Osteoblast (primary cell): ENCODE measurements at regions not wholly inside any gene's neighbourhood (a gene's known extent, or its start where the extent isn't known, plus 50 kb on each side); places are given as distances from the start of the nearest gene placed in this dataset.
"Not testable (repeated sequence)": the region's sequence is repeated elsewhere in the genome, so short reads cannot be mapped to it uniquely, and the experiment has no call there.

Experiments
- DNase-seq: peaks from one replicate; pipeline ENCODE4 v3.0.0; 2011; ENCODE audit warnings: low spot score, mixed read lengths; ENCODE audit not compliant: insufficient read length; ENCODE audit errors: missing footprints
- H2AFZ ChIP-seq: 2 replicates; pipeline ENCODE4 v1.6.0; 2011; ENCODE audit warnings: mild to moderate bottlenecking, low read length
- H3K27ac ChIP-seq: 2 replicates; pipeline ENCODE4 v1.5.1; 2011; ENCODE audit warnings: mild to moderate bottlenecking, low read depth, low read length, moderate library complexity
- H3K27me3 ChIP-seq: 2 replicates; pipeline ENCODE4 v1.6.0; 2012; ENCODE audit warnings: mild to moderate bottlenecking, control low read depth, inconsistent platforms, low read length, moderate library complexity; ENCODE audit not compliant: insufficient read depth
- H3K36me3 ChIP-seq: 2 replicates; pipeline ENCODE4 v1.5.1; 2011; ENCODE audit warnings: mild to moderate bottlenecking, low read length, control low read depth, moderate library complexity; ENCODE audit not compliant: insufficient read depth
- H3K4me1 ChIP-seq: 2 replicates; pipeline ENCODE4 v1.5.1; 2011; ENCODE audit warnings: mild to moderate bottlenecking, low read length, control low read depth, moderate library complexity; ENCODE audit not compliant: insufficient read depth
- H3K4me2 ChIP-seq: 2 replicates; pipeline ENCODE4 v1.6.0; 2011; ENCODE audit warnings: mild to moderate bottlenecking, low read length; ENCODE audit not compliant: insufficient read depth
- H3K4me3 ChIP-seq: fragments of 200-600 bp; sonication (generic); 3 replicates; pipeline ENCODE4 v1.5.1; 2012; ENCODE audit warnings: mild to moderate bottlenecking, low read length, inconsistent platforms; ENCODE audit not compliant: insufficient read depth
- H3K79me2 ChIP-seq: 2 replicates; pipeline ENCODE4 v1.6.0; 2012; ENCODE audit warnings: mild to moderate bottlenecking, low read length, control low read depth, inconsistent platforms; ENCODE audit not compliant: insufficient read depth
- H3K9me3 ChIP-seq: 2 replicates; pipeline ENCODE4 v1.5.1; 2011; ENCODE audit warnings: low read depth, low read length, control low read depth
- H4K20me1 ChIP-seq: 2 replicates; pipeline ENCODE4 v1.6.0; 2012; ENCODE audit warnings: mild to moderate bottlenecking, low read length, control low read depth; ENCODE audit not compliant: insufficient read depth
- TF ChIP-seq, protein P1 (sequence below): IDR thresholded peaks from 2 replicates; pipeline ENCODE4 v1.5.1; 2011; ENCODE audit warnings: mild to moderate bottlenecking, low read depth, low read length, moderate library complexity; ENCODE audit errors: extremely low read depth

DNA sequence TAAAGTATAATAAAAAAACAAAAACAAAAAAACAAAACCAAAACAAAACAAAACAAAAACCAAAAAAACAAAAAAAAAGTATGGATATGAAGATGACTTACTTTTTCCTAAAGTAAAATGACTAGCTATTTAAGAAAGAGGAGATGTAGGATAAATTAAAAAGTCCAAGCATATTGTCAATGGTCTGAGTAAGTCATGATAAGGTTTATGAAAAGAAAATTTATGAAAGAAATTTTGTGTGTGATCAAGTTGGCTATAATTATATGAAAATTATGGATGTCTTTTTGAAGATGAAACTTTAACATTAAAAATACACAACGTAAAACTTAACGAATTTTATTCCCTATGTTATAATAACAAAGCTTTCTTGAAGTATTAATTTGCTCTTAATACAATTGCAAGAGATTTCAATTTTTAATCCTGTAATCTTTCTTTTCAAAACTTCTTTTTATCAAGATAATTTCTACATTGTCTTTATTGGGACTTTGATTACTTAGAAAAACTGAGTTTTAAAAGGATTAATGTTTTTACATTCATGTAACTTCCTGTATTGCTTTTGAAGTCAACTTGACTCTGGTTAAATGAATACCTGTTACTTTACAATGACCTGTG is 200.9 kb upstream of the IVNS1ABP start:
- no peaks in the 10 kb centered on the region for H3K9me3 ChIP-seq
- H4K20me1 ChIP-seq, result no peaks in the 10 kb centered on the region
- no peak overlapping the region for H2AFZ ChIP-seq
- TF ChIP-seq, protein P1, sequence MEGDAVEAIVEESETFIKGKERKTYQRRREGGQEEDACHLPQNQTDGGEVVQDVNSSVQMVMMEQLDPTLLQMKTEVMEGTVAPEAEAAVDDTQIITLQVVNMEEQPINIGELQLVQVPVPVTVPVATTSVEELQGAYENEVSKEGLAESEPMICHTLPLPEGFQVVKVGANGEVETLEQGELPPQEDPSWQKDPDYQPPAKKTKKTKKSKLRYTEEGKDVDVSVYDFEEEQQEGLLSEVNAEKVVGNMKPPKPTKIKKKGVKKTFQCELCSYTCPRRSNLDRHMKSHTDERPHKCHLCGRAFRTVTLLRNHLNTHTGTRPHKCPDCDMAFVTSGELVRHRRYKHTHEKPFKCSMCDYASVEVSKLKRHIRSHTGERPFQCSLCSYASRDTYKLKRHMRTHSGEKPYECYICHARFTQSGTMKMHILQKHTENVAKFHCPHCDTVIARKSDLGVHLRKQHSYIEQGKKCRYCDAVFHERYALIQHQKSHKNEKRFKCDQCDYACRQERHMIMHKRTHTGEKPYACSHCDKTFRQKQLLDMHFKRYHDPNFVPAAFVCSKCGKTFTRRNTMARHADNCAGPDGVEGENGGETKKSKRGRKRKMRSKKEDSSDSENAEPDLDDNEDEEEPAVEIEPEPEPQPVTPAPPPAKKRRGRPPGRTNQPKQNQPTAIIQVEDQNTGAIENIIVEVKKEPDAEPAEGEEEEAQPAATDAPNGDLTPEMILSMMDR, result no peak
- H3K4me2 ChIP-seq, result no peak overlapping the region
- H3K27ac ChIP-seq, result no peak overlapping the region
- peaks cover 6% of the 10 kb centered on the region for H3K4me1 ChIP-seq
- no peaks in the 10 kb centered on the region for H3K27me3 ChIP-seq
- H3K79me2 ChIP-seq, result no peaks in the 10 kb centered on the region
- H3K36me3 ChIP-seq, result no peaks in the 10 kb centered on the region
- DNase-seq, result no peak
- no peak overlapping the region for H3K4me3 ChIP-seq

DNA sequence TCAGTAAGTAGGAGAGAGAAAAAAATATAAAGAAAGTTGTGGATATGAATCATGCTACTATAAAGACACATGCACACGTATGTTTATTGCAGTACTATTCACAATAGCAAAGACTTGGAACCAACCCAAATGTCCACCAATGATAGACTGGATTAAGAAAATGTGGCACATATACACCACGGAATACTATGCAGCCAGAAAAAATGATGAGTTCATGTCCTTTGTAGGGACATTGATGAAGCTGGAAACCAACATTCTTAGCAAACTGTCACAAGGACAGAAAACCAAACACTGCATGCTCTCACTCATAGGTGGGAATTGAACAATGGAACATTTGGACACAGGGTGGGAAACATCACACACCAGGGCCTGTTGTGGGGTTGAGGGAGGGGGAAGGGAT is 200.3 kb upstream of the IVNS1ABP start:
- not testable (repeated sequence) for H4K20me1 ChIP-seq, H3K27me3 ChIP-seq, H3K4me3 ChIP-seq, H3K36me3 ChIP-seq, H3K4me2 ChIP-seq, H3K79me2 ChIP-seq, H3K27ac ChIP-seq, H2AFZ ChIP-seq, H3K9me3 ChIP-seq, H3K4me1 ChIP-seq, DNase-seq

DNA sequence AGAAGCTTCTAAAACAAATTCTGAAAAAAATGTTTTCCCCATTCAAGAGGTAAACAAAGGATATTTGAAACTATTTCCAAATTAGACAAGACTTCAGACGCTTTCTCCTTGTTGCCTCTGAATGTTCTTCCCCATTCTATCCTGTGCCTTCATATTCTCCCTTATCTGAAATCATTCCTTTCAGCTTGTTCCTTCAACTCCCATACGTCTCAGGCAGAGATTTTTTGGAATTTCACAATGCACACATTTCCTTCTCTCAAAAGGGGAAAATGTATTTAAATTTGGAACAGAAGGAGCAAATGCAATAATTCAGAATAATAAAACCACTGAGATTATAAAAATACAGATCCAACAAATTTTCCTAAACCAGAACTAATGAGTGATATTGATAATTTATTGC is 198.7 kb upstream of the IVNS1ABP start:
- H3K9me3 ChIP-seq, result no peaks in the 10 kb centered on the region
- H3K4me1 ChIP-seq, result peaks cover 5% of the 10 kb centered on the region
- H3K36me3 ChIP-seq, result no peaks in the 10 kb centered on the region
- no peaks in the 10 kb centered on the region for H3K79me2 ChIP-seq
- H4K20me1 ChIP-seq, result no peaks in the 10 kb centered on the region
- H3K27ac ChIP-seq, result no peak overlapping the region
- no peak for DNase-seq
- no peak overlapping the region for H3K4me3 ChIP-seq
- TF ChIP-seq, protein P1, result no peak
- no peak overlapping the region for H2AFZ ChIP-seq
- H3K27me3 ChIP-seq, result no peaks in the 10 kb centered on the region
- H3K4me2 ChIP-seq, result no peak overlapping the region

DNA sequence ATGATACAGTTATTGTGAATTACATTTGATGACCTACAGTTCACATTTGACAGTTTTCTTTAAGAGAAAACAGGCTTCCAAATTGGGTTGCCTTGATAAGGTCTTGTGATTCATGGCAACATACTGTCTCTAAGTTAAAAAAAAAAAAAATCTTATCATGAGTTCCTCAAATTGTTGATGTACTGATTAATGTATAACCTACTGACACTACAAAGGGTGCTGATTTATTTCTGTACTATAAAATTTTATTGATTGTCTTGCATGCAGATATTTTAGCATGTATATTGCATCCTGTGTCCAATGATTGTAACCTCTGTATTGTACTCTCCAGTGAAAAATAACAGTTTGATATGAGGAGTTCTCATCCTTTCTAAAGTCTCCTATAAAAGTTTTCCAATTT is 197.3 kb upstream of the IVNS1ABP start:
- no peak for DNase-seq
- TF ChIP-seq, protein P1, result no peak

More for the DNA sequence above, 197.3 kb upstream of the IVNS1ABP start:
- Histone ChIP-seq H3K36me3 (no peaks in the 10 kb centered on the region), H3K4me2 (no peak overlapping the region), H3K27me3 (no peaks in the 10 kb centered on the region), H3K4me3 (no peak overlapping the region), H2AFZ (no peak overlapping the region), H3K4me1 (no peaks in the 10 kb centered on the region), H3K79me2 (no peaks in the 10 kb centered on the region), H3K9me3 (no peaks in the 10 kb centered on the region), H4K20me1 (no peaks in the 10 kb centered on the region), H3K27ac (no peak overlapping the region)
